ENCODE measurements at regions not wholly inside any gene's neighbourhood (a gene's known extent, or its start where the extent isn't known, plus 50 kb on each side); places are given as distances from the start of the nearest gene placed in this dataset.
A peak's percentile ranks its signal among the peaks of the same experiment; 100 is the strongest.

DNA sequence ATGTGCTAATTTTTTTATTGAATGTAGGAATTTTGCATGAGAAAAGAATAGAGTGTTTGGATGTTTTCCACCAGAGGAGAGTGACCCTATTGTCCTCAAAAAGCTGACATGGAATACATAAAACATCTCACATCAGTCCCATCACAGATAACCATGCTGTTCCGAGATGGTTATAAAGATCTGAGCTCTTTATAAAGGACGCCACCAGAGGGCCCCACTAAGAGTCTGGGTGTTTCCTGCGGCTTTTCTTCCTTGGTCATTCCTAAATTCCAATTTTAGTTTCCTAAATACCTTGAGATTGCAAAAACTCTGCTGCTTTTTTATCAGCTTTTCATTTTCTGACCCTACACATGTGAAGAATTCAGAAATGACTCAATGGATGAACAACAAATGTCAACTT lies 504.5 kb upstream of the FRG1 start:
- TF ChIP-seq, protein P1, sequence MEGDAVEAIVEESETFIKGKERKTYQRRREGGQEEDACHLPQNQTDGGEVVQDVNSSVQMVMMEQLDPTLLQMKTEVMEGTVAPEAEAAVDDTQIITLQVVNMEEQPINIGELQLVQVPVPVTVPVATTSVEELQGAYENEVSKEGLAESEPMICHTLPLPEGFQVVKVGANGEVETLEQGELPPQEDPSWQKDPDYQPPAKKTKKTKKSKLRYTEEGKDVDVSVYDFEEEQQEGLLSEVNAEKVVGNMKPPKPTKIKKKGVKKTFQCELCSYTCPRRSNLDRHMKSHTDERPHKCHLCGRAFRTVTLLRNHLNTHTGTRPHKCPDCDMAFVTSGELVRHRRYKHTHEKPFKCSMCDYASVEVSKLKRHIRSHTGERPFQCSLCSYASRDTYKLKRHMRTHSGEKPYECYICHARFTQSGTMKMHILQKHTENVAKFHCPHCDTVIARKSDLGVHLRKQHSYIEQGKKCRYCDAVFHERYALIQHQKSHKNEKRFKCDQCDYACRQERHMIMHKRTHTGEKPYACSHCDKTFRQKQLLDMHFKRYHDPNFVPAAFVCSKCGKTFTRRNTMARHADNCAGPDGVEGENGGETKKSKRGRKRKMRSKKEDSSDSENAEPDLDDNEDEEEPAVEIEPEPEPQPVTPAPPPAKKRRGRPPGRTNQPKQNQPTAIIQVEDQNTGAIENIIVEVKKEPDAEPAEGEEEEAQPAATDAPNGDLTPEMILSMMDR (conservative IDR thresholded peaks at IDR 0.05; ENCODE audit: low read depth, low read length) = peak; percentile 45
- H3K9ac ChIP-seq = no peak overlapping the region
- H2AFZ ChIP-seq (ENCODE audit: low read depth) = no peak overlapping the region
- no peak overlapping the region for H3K27ac ChIP-seq
- no peaks in the 10 kb centered on the region for H3K79me2 ChIP-seq (ENCODE audit: insufficient read depth, low read depth)
- H3K4me2 ChIP-seq = no peak overlapping the region
- no peaks in the 10 kb centered on the region for H3K27me3 ChIP-seq (ENCODE audit: insufficient read depth, low read depth)
- H3K36me3 ChIP-seq (ENCODE audit: insufficient read depth) = no peaks in the 10 kb centered on the region; the same call in 1 of the 2 replicates
- H3K4me3 ChIP-seq (IDR thresholded peaks at IDR 0.05; ENCODE audit: insufficient read depth, low read depth, low read length) = no peak overlapping the region
- no peaks in the 10 kb centered on the region for H4K20me1 ChIP-seq (ENCODE audit: insufficient read depth)
- H3K4me1 ChIP-seq (ENCODE audit: low read depth, poor library complexity, severe bottlenecking) = no peaks in the 10 kb centered on the region

- Histone ChIP-seq H3K27me3 (ENCODE audit: insufficient read depth, low read depth) (no peaks in the 10 kb centered on the region), H3K4me2 (no peak overlapping the region), H3K27ac (no peak overlapping the region), H2AFZ (ENCODE audit: low read depth) (no peak overlapping the region), H3K4me3 (IDR thresholded peaks at IDR 0.05; ENCODE audit: insufficient read depth, low read depth, low read length) (no peak overlapping the region), H4K20me1 (ENCODE audit: insufficient read depth) (no peaks in the 10 kb centered on the region), H3K4me1 (ENCODE audit: low read depth, poor library complexity, severe bottlenecking) (no peaks in the 10 kb centered on the region), H3K9ac (no peak overlapping the region), H3K36me3 (ENCODE audit: insufficient read depth) (no peaks in the 10 kb centered on the region), H3K79me2 (ENCODE audit: insufficient read depth, low read depth) (no peaks in the 10 kb centered on the region)
- TF ChIP-seq, protein P1 (conservative IDR thresholded peaks at IDR 0.05; ENCODE audit: low read depth, low read length) = no peak
These were observed 500.0 kb upstream of the FRG1 start for GRCh38 chr4:189440716-189441115.

GRCh38 chr4:189443341-189443740 lies 497.3 kb upstream of the FRG1 start:
- Histone ChIP-seq H3K4me1 (ENCODE audit: low read depth, poor library complexity, severe bottlenecking) (no peaks in the 10 kb centered on the region), H3K9ac (no peak overlapping the region), H4K20me1 (ENCODE audit: insufficient read depth) (no peaks in the 10 kb centered on the region), H3K79me2 (ENCODE audit: insufficient read depth, low read depth) (no peaks in the 10 kb centered on the region), H3K27ac (no peak overlapping the region), H2AFZ (ENCODE audit: low read depth) (no peak overlapping the region), H3K4me2 (no peak overlapping the region), H3K27me3 (ENCODE audit: insufficient read depth, low read depth) (no peaks in the 10 kb centered on the region), H3K36me3 (ENCODE audit: insufficient read depth) (no peaks in the 10 kb centered on the region), H3K4me3 (IDR thresholded peaks at IDR 0.05; ENCODE audit: insufficient read depth, low read depth, low read length) (no peak overlapping the region)
- TF ChIP-seq, protein P1 (conservative IDR thresholded peaks at IDR 0.05; ENCODE audit: low read depth, low read length) = no peak

- Histone ChIP-seq H3K27me3 (ENCODE audit: insufficient read depth, low read depth) (no peaks in the 10 kb centered on the region), H3K79me2 (ENCODE audit: insufficient read depth, low read depth) (no peaks in the 10 kb centered on the region)
These were observed 495.1 kb upstream of the FRG1 start for GRCh38 chr4:189445613-189446012.

More at GRCh38 chr4:189445613-189446012, 495.1 kb upstream of the FRG1 start:
- Histone ChIP-seq H2AFZ (ENCODE audit: low read depth) (no peak overlapping the region), H4K20me1 (ENCODE audit: insufficient read depth) (no peaks in the 10 kb centered on the region), H3K27ac (no peak overlapping the region), H3K4me3 (IDR thresholded peaks at IDR 0.05; ENCODE audit: insufficient read depth, low read depth, low read length) (no peak overlapping the region), H3K4me2 (no peak overlapping the region), H3K9ac (no peak overlapping the region), H3K36me3 (ENCODE audit: insufficient read depth) (no peaks in the 10 kb centered on the region), H3K4me1 (ENCODE audit: low read depth, poor library complexity, severe bottlenecking) (no peaks in the 10 kb centered on the region)
- TF ChIP-seq, protein P1 (conservative IDR thresholded peaks at IDR 0.05; ENCODE audit: low read depth, low read length) = no peak
